ENCODE measurements at regions not wholly inside any gene's neighbourhood (a gene's known extent, or its start where the extent isn't known, plus 50 kb on each side); places are given as distances from the start of the nearest gene placed in this dataset.

DNA sequence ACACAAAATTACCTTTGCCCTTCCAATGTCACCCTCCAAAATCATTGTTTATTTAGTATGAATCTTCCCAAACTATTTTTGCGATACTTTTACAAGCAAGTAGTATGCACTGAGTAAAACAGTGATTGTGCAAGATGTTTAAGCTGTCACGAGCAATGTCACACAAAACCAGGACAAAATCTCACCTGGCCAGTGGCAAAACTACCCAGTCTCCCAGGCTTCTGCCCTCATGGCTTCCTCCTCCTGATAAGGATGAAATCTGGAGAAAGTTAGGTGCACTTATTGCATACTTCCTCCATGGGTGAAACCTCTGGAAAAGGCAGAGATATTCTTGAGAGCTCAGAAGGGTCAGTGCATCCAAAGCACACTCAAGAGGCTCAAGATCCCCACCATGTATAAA lies 500.8 kb downstream of the IRS2 start:
- Histone ChIP-seq H3K4me1 (ENCODE audit: control insufficient read depth in 1 of 2, insufficient read depth in 2 of 2, low read length in 2 of 2) (no peaks in the 10 kb centered on the region), H3K4me2 (replicated peaks; ENCODE audit: extremely low read depth, low read length, poor library complexity, severe bottlenecking) (no peak overlapping the region), H3K36me3 (replicated peaks in 1 of 2; ENCODE audit: control insufficient read depth in 1 of 2, insufficient read depth in 2 of 2, low read length in 2 of 2) (no peaks in the 10 kb centered on the region), H4K20me1 (ENCODE audit: insufficient read depth, low read length) (no peaks in the 10 kb centered on the region), H3K27ac (ENCODE audit: low read depth in 1 of 2, low read length in 2 of 2) (no peak overlapping the region), H2AFZ (ENCODE audit: insufficient read depth, low read depth, low read length, poor library complexity, severe bottlenecking) (no peak overlapping the region), H3K9ac (ENCODE audit: insufficient read depth, low read length, poor library complexity, severe bottlenecking) (no peak overlapping the region), H3K4me3 (replicated peaks in 1 of 3; ENCODE audit: low read depth in 2 of 3, low read length in 3 of 3) (no peak overlapping the region), H3K79me2 (ENCODE audit: insufficient read depth, low read length) (no peaks in the 10 kb centered on the region), H3K27me3 (ENCODE audit: control insufficient read depth in 2 of 2, insufficient read depth in 2 of 2, low read length in 2 of 2) (no peaks in the 10 kb centered on the region), H3K9me3 (replicated peaks in 1 of 2; ENCODE audit: control insufficient read depth in 1 of 2, insufficient read depth in 1 of 2, low read length in 2 of 2) (no peaks in the 10 kb centered on the region)
- no peaks in the 10 kb centered on the region for H3K4me1 Mint-ChIP-seq
- no peak overlapping the region for H3K4me3 Mint-ChIP-seq
- H3K27me3 Mint-ChIP-seq (ENCODE audit: low read depth in 3 of 3): peaks cover 0 to 7% (median 2%) of the 10 kb centered on the region in 3 donors
- no peak for DNase-seq
- H3K36me3 Mint-ChIP-seq: no peaks in the 10 kb centered on the region
- no CpG with 5 or more reads among the region's 2 CpGs for WGBS (ENCODE audit: insufficient coverage)
- intact Hi-C loops (cut with micrococcal nuclease): no loop called here
- no peak overlapping the region for H3K27ac Mint-ChIP-seq
- peaks cover 0 to 7% (median 2%) of the 10 kb centered on the region in 7 donors for H3K9me3 Mint-ChIP-seq
- TF ChIP-seq, protein P1, sequence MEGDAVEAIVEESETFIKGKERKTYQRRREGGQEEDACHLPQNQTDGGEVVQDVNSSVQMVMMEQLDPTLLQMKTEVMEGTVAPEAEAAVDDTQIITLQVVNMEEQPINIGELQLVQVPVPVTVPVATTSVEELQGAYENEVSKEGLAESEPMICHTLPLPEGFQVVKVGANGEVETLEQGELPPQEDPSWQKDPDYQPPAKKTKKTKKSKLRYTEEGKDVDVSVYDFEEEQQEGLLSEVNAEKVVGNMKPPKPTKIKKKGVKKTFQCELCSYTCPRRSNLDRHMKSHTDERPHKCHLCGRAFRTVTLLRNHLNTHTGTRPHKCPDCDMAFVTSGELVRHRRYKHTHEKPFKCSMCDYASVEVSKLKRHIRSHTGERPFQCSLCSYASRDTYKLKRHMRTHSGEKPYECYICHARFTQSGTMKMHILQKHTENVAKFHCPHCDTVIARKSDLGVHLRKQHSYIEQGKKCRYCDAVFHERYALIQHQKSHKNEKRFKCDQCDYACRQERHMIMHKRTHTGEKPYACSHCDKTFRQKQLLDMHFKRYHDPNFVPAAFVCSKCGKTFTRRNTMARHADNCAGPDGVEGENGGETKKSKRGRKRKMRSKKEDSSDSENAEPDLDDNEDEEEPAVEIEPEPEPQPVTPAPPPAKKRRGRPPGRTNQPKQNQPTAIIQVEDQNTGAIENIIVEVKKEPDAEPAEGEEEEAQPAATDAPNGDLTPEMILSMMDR (IDR thresholded peaks at IDR 0.05): no peak

DNA sequence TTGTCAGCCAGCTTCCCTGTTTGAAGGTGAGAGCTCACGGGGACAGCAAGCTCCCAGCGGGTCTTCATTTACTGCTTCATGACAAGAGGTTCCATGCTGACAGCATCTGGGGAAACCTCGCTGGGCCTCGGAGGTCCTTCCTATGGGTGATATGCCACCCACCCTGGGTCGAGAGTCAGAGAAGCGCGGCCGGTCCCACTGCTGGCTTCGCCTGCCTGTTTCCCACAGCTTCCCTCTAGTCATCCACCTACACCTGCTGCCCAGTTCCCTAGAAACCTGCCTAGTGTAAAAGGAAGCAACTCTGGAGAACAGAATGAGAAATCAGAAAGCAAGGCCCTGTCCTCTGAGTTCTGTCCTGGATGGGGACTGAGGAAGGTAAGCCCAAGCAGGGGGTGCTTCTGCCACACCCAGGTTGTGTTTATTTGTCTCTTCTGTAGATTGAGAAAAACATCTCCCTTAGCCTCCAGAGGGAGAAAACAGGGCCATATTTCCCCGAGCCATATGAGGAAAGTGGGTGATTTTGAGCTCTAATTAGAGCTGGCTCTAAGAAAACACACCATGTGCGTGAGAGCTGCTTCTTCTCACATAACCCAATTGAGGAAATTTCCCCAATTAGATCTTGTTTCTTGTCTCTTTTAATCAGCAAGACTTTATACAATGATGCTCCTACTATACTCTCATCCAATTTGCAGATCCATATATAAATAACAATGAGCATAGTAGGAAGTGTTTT lies 504.3 kb downstream of the IRS2 start:
- Mint-ChIP-seq H3K4me3 (no peak overlapping the region), H3K9me3 (peaks cover 0 to 9% (median 2%) of the 10 kb centered on the region in 7 donors), H3K27me3 (ENCODE audit: low read depth in 3 of 3) (peaks cover 2 to 6% (median 2%) of the 10 kb centered on the region in 3 donors), H3K36me3 (no peaks in the 10 kb centered on the region), H3K27ac (no peak overlapping the region), H3K4me1 (no peaks in the 10 kb centered on the region)
- 94% methylated on average over 5 of the region's 11 CpGs for WGBS (ENCODE audit: insufficient coverage)
- intact Hi-C loops (cut with micrococcal nuclease): no loop called here
- no peak overlapping the region for H2AFZ ChIP-seq (ENCODE audit: insufficient read depth, low read depth, low read length, poor library complexity, severe bottlenecking)
- H3K9me3 ChIP-seq (replicated peaks in 1 of 2; ENCODE audit: control insufficient read depth in 1 of 2, insufficient read depth in 1 of 2, low read length in 2 of 2): no peaks in the 10 kb centered on the region
- TF ChIP-seq, protein P1 (IDR thresholded peaks at IDR 0.05): no peak
- H4K20me1 ChIP-seq (ENCODE audit: insufficient read depth, low read length): no peaks in the 10 kb centered on the region
- no peaks in the 10 kb centered on the region for H3K27me3 ChIP-seq (ENCODE audit: control insufficient read depth in 2 of 2, insufficient read depth in 2 of 2, low read length in 2 of 2)
- H3K79me2 ChIP-seq (ENCODE audit: insufficient read depth, low read length): no peaks in the 10 kb centered on the region
- DNase-seq: no peak
- no peaks in the 10 kb centered on the region for H3K36me3 ChIP-seq (replicated peaks in 1 of 2; ENCODE audit: control insufficient read depth in 1 of 2, insufficient read depth in 2 of 2, low read length in 2 of 2)
- no peak overlapping the region for H3K4me3 ChIP-seq (replicated peaks in 1 of 3; ENCODE audit: low read depth in 2 of 3, low read length in 3 of 3)
- H3K4me2 ChIP-seq (replicated peaks; ENCODE audit: extremely low read depth, low read length, poor library complexity, severe bottlenecking): no peak overlapping the region
- no peaks in the 10 kb centered on the region for H3K4me1 ChIP-seq (ENCODE audit: control insufficient read depth in 1 of 2, insufficient read depth in 2 of 2, low read length in 2 of 2)
- H3K9ac ChIP-seq (ENCODE audit: insufficient read depth, low read length, poor library complexity, severe bottlenecking): no peak overlapping the region
- no peak overlapping the region for H3K27ac ChIP-seq (ENCODE audit: low read depth in 1 of 2, low read length in 2 of 2)

All from CD14-positive monocyte (primary cell).